Subcutaneous abdominal adipose tissue (tissue), 5 donors: ENCODE measurements at regions not wholly inside any gene's neighbourhood (a gene's known extent, or its start where the extent isn't known, plus 50 kb on each side); places are given as distances from the start of the nearest gene placed in this dataset.

Source experiments
- H3K27ac ChIP-seq: one replicate; pipeline ENCODE4 v1.7.0; 2013; ENCODE audit warnings: low read depth, mild to moderate bottlenecking, inconsistent platforms, low read length, moderate library complexity
- H3K27me3 ChIP-seq, 5 donors: one replicate each; pipeline ENCODE4 v1.7.0; 2013; ENCODE audit warnings: low read length in 5 of 5, inconsistent platforms in 1 of 5; ENCODE audit not compliant: control insufficient read depth in 5 of 5, insufficient read depth in 4 of 5
- H3K36me3 ChIP-seq, 5 donors: one replicate each; pipeline ENCODE4 v1.7.0; 2013; ENCODE audit warnings: low read length in 5 of 5; ENCODE audit not compliant: control insufficient read depth in 5 of 5, insufficient read depth in 5 of 5
- H3K4me1 ChIP-seq, 5 donors: one replicate each; pipeline ENCODE4 v1.7.0; 2013; ENCODE audit warnings: low read length in 5 of 5, mild to moderate bottlenecking in 3 of 5, moderate library complexity in 1 of 5; ENCODE audit not compliant: control insufficient read depth in 5 of 5, insufficient read depth in 5 of 5
- H3K4me3 ChIP-seq, 5 donors: one replicate each; pipeline ENCODE4 v1.7.0; 2013; ENCODE audit warnings: low read length in 5 of 5, low read depth in 1 of 5
- H3K9ac ChIP-seq, 5 donors: one replicate each; pipeline ENCODE4 v1.7.0; 2013; ENCODE audit warnings: low read length in 5 of 5, mild to moderate bottlenecking in 4 of 5, moderate library complexity in 3 of 5
- H3K9me3 ChIP-seq, 5 donors: one replicate each; pipeline ENCODE4 v1.7.0; 2013; ENCODE audit warnings: low read length in 5 of 5; ENCODE audit not compliant: control insufficient read depth in 5 of 5
- donor health status: healthy.
- donor health status: healthy.
- donor health status: healthy.
- donor health status: healthy.
- donor health status: healthy.

GRCh38 chr10:59580026-59580863, 129.4 kb downstream of the SLC16A9 start:
- H3K36me3 ChIP-seq, result no peaks in the 10 kb centered on the region
- H3K27ac ChIP-seq, result no peak overlapping the region
- no peak overlapping the region for H3K9ac ChIP-seq
- no peaks in the 10 kb centered on the region for H3K9me3 ChIP-seq
- no peak overlapping the region for H3K4me3 ChIP-seq
- H3K27me3 ChIP-seq, result no peaks in the 10 kb centered on the region
- H3K4me1 ChIP-seq, result peaks cover 0 to 4% (median 0%) of the 10 kb centered on the region in 5 donors

DNA sequence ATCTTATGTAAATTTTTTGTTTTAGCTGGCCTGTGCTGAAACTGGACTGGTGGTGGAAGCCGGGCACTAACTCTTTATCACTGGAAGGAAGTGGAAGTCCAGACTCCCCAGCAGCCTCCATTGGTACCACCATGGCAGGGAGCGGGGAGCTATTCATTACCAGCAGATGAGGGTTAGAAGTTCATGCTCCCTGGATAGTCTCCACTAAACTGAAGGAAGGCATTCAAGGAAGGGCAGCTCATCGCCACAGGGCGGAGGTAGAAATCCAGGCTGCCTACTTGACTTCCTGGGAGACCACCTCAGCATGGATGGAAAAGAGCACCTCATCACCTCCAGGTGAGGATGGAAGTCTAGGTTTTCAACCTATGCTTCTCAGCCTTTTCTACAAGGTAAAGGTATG, 130.9 kb downstream of the SLC16A9 start:
- no peaks in the 10 kb centered on the region for H3K27me3 ChIP-seq
- H3K36me3 ChIP-seq, result no peaks in the 10 kb centered on the region
- H3K9me3 ChIP-seq, result no peaks in the 10 kb centered on the region
- no peak overlapping the region for H3K27ac ChIP-seq
- H3K4me1 ChIP-seq, result peaks cover 0 to 4% (median 0%) of the 10 kb centered on the region in 5 donors
- no peak overlapping the region for H3K4me3 ChIP-seq
- no peak overlapping the region for H3K9ac ChIP-seq

DNA sequence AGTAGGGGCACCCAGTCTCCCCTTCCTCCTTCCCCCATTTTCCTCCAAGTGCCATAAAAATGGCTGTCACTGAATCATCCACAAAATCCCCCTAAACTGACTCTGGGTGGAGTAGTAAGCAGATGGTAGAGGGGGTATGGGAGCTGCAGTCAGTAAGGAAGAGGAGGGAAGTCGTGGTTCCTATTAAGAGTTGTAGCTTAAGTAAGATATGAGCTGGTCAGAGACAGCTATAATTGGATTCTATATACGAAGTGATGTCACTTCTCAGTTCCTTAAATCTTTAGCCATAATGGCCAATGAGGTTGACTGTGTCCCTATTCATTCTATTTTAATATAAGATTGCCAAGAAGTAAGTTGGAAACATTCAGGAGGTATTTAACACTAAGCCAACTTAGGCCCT, 131.7 kb downstream of the SLC16A9 start:
- H3K9ac ChIP-seq, result no peak overlapping the region
- no peaks in the 10 kb centered on the region for H3K27me3 ChIP-seq
- no peaks in the 10 kb centered on the region for H3K9me3 ChIP-seq

GRCh38 chr10:59575269-59575668, 134.4 kb downstream of the SLC16A9 start:
- Histone ChIP-seq H3K27ac (no peak overlapping the region), H3K4me1 (no peaks in the 10 kb centered on the region), H3K27me3 (no peaks in the 10 kb centered on the region), H3K36me3 (no peaks in the 10 kb centered on the region), H3K9me3 (no peaks in the 10 kb centered on the region), H3K9ac (no peak overlapping the region), H3K4me3 (no peak overlapping the region)

More for the DNA sequence above, 131.7 kb downstream of the SLC16A9 start:
- no peaks in the 10 kb centered on the region for H3K36me3 ChIP-seq
- no peak overlapping the region for H3K27ac ChIP-seq
- H3K4me3 ChIP-seq, result no peak overlapping the region
- peaks cover 0 to 4% (median 0%) of the 10 kb centered on the region in 5 donors for H3K4me1 ChIP-seq

DNA sequence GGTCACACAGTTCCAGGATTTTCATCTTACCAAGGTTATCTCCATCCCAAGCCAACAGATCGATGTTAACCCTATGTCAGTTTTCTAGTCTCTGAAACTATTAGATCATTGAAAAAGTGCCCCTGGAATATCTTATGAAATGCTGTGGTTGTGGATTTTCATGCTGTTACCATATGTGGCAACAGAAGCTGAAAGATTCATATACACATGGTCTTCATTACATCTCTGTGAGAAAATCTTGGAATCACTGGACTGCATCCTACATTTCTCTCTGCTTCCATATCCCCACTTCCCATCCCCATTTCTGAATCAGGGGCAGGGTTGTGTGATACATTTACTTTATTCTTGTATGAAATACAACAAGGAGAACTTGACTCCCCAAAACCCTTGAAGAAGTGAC, 146.1 kb downstream of the SLC16A9 start:
- no peak overlapping the region for H3K4me3 ChIP-seq
- H3K27me3 ChIP-seq, result no peaks in the 10 kb centered on the region
- H3K9me3 ChIP-seq, result no peaks in the 10 kb centered on the region
- H3K9ac ChIP-seq, result no peak overlapping the region
- no peak overlapping the region for H3K27ac ChIP-seq
- no peaks in the 10 kb centered on the region for H3K4me1 ChIP-seq
- H3K36me3 ChIP-seq, result no peaks in the 10 kb centered on the region

DNA sequence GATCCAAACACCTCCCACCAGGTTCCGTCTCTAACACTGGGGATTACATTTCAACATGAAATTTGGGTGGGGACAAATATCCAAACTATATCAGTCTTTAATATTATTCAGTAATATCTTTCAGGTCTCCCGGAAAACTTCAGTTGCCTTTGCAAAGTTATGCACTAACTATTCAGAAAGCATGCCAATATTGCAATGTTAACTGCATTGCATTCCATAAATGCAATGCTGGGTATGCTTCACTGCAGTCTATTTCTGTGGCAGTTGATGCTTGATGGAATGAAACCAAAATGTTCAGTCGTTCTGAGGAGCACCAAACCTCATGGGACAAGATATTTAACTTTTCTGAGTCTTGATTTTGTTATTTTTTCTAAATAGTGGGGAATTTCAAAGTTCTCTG, 147.5 kb downstream of the SLC16A9 start:
- no peak overlapping the region for H3K27ac ChIP-seq
- H3K9ac ChIP-seq, result no peak overlapping the region
- H3K4me3 ChIP-seq, result no peak overlapping the region

GRCh38 chr10:59561477-59562121, 148.1 kb downstream of the SLC16A9 start:
- Histone ChIP-seq H3K9me3 (no peaks in the 10 kb centered on the region), H3K9ac (no peak overlapping the region), H3K4me3 (no peak overlapping the region), H3K27ac (no peak overlapping the region), H3K36me3 (no peaks in the 10 kb centered on the region), H3K27me3 (no peaks in the 10 kb centered on the region), H3K4me1 (peaks cover 0 to 11% (median 0%) of the 10 kb centered on the region in 5 donors)

More for the DNA sequence above, 147.5 kb downstream of the SLC16A9 start:
- Histone ChIP-seq H3K27me3 (no peaks in the 10 kb centered on the region), H3K36me3 (no peaks in the 10 kb centered on the region), H3K4me1 (peaks cover 0 to 9% (median 0%) of the 10 kb centered on the region in 5 donors), H3K9me3 (no peaks in the 10 kb centered on the region)

DNA sequence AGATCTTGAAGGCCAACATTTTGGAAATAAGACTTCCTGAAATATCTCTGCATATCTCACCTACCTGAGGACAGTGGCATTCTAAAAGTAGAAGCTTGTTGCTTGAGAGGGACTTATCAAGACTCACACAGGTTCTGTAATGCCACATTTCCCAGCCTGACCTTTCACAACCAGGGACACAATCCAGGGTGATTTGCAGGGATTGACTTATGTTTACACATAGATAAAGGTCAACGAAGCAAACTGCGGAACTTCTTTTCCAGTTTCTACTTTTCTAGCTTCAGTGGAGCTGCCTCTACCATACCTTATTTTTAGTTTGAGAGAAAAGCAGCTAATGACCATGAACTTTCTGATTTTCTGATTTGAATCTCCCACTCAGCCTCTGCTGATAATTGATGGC, 148.7 kb downstream of the SLC16A9 start:
- H3K27ac ChIP-seq, result no peak overlapping the region
- H3K9me3 ChIP-seq, result no peaks in the 10 kb centered on the region
- peaks cover 0 to 11% (median 0%) of the 10 kb centered on the region in 5 donors for H3K4me1 ChIP-seq
- no peak overlapping the region for H3K9ac ChIP-seq
- no peaks in the 10 kb centered on the region for H3K36me3 ChIP-seq
- no peaks in the 10 kb centered on the region for H3K27me3 ChIP-seq
- no peak overlapping the region for H3K4me3 ChIP-seq

- peaks cover 0 to 11% (median 0%) of the 10 kb centered on the region in 5 donors for H3K4me1 ChIP-seq
- no peaks in the 10 kb centered on the region for H3K36me3 ChIP-seq
- H3K9me3 ChIP-seq, result no peaks in the 10 kb centered on the region
Measured at GRCh38 chr10:59560161-59560560, 149.5 kb downstream of the SLC16A9 start.

GRCh38 chr10:59558066-59558465, 151.6 kb downstream of the SLC16A9 start:
- no peak overlapping the region for H3K27ac ChIP-seq
- no peaks in the 10 kb centered on the region for H3K36me3 ChIP-seq
- no peak overlapping the region for H3K9ac ChIP-seq
- no peaks in the 10 kb centered on the region for H3K27me3 ChIP-seq
- H3K9me3 ChIP-seq, result no peaks in the 10 kb centered on the region
- peaks cover 0 to 11% (median 0%) of the 10 kb centered on the region in 5 donors for H3K4me1 ChIP-seq
- H3K4me3 ChIP-seq, result no peak overlapping the region

More at GRCh38 chr10:59560161-59560560, 149.5 kb downstream of the SLC16A9 start:
- H3K27ac ChIP-seq, result no peak overlapping the region
- no peaks in the 10 kb centered on the region for H3K27me3 ChIP-seq
- no peak overlapping the region for H3K9ac ChIP-seq
- no peak overlapping the region for H3K4me3 ChIP-seq
